Calu3 (cell line): ENCODE measurements at regions not wholly inside any gene's neighbourhood (a gene's known extent, or its start where the extent isn't known, plus 50 kb on each side); places are given as distances from the start of the nearest gene placed in this dataset.

Experiments
- BruUV-seq: library from RNA; stranded (reverse); fragments of 400-500 nt; replicated peaks from 2 replicates; lab custom pipeline; 2021; lab: Mats Ljungman, UMichigan
- CTCF ChIA-PET: fragments of 300-600 bp; sonication (Branson Sonifier 250); formaldehyde crosslinking; loops from one replicate; lab custom pipeline; 2022; ENCODE audit warnings: antibody characterized with exemption; lab: Charles Lee
- DNase-seq: peaks from one replicate; pipeline ENCODE4 v3.0.0; 2022
- H3K27ac Mint-ChIP-seq: one replicate; pipeline ENCODE4 v1.8.0; 2022; ENCODE audit warnings: mixed read lengths; ENCODE audit not compliant: unreplicated experiment
- H3K27me3 Mint-ChIP-seq: one replicate; pipeline ENCODE4 v1.8.0; 2022; ENCODE audit warnings: mixed read lengths; ENCODE audit not compliant: unreplicated experiment
- H3K36me3 Mint-ChIP-seq: one replicate; pipeline ENCODE4 v1.8.0; 2022; ENCODE audit warnings: mild to moderate bottlenecking, moderate library complexity, mixed read lengths; ENCODE audit not compliant: insufficient read depth, unreplicated experiment
- H3K4me1 Mint-ChIP-seq: one replicate; pipeline ENCODE4 v1.8.0; 2022; ENCODE audit warnings: mild to moderate bottlenecking, low read depth, mixed read lengths; ENCODE audit not compliant: unreplicated experiment
- H3K4me3 Mint-ChIP-seq: one replicate; pipeline ENCODE4 v1.8.0; 2022; ENCODE audit warnings: mild to moderate bottlenecking, low read depth, moderate library complexity, mixed read lengths; ENCODE audit not compliant: unreplicated experiment
- H3K9me3 Mint-ChIP-seq: one replicate; pipeline ENCODE4 v1.8.0; 2022; ENCODE audit warnings: low read depth, mixed read lengths; ENCODE audit not compliant: unreplicated experiment
- CTCF ChIP-seq: fragments of 200-600 bp; IDR thresholded peaks from one replicate; pipeline ENCODE4 v1.8.0; 2022; ENCODE audit warnings: antibody characterized with exemption; ENCODE audit not compliant: unreplicated experiment
- intact Hi-C: fragments of 100-400 bp; cut with micrococcal nuclease; formaldehyde crosslinking; loops from one replicate; pipeline ENCODE4 v1.10.0; 2022; ENCODE audit not compliant: unreplicated experiment

- Mint-ChIP-seq H3K27ac (peak overlapping the region; percentile 93), H3K4me1 (peaks cover 83% of the 10 kb centered on the region), H3K9me3 (no peaks in the 10 kb centered on the region), H3K36me3 (peaks cover 12% of the 10 kb centered on the region), H3K27me3 (no peaks in the 10 kb centered on the region), H3K4me3 (peak overlapping the region; percentile 22)
- peak; percentile 21 for DNase-seq
- no TSS peak for BruUV-seq
- intact Hi-C loops = no loop called here
- TF ChIP-seq CTCF = no peak
- CTCF ChIA-PET = interaction anchor here (1.2 kb wide), 1 partner anchor 43 kb away, joined by 4 read pairs; no protein-coding TSS in a partner anchor
These were observed 55.2 kb upstream of the BARX2 start for GRCh38 chr11:129320494-129320893.

GRCh38 chr11:129319751-129320150, 55.9 kb upstream of the BARX2 start:
- no peak for DNase-seq
- Mint-ChIP-seq H3K27me3 (no peaks in the 10 kb centered on the region), H3K27ac (peak overlapping the region; percentile 93), H3K4me1 (peaks cover 89% of the 10 kb centered on the region), H3K36me3 (peaks cover 18% of the 10 kb centered on the region), H3K4me3 (peak overlapping the region; percentile 22), H3K9me3 (no peaks in the 10 kb centered on the region)
- intact Hi-C loops = loop anchor here (5.0 kb wide), 2 partner anchors 37 to 202 kb away; no protein-coding TSS in a partner anchor
- CTCF ChIA-PET = interaction anchor here (1.2 kb wide), 1 partner anchor 42 kb away, joined by 4 read pairs; no protein-coding TSS in a partner anchor
- no TSS peak for BruUV-seq
- TF ChIP-seq CTCF = no peak

- Mint-ChIP-seq H3K36me3 (peaks cover 18% of the 10 kb centered on the region), H3K9me3 (no peaks in the 10 kb centered on the region), H3K27ac (peak overlapping the region; percentile 93), H3K4me1 (peaks cover 84% of the 10 kb centered on the region), H3K27me3 (no peaks in the 10 kb centered on the region), H3K4me3 (peak overlapping the region; percentile 22)
- no TSS peak for BruUV-seq
- CTCF ChIA-PET = interaction anchor here (1.2 kb wide), 1 partner anchor 41 kb away, joined by 4 read pairs; no protein-coding TSS in a partner anchor
- intact Hi-C loops = loop anchor here (5.0 kb wide), 2 partner anchors 37 to 202 kb away; no protein-coding TSS in a partner anchor
- no peak for DNase-seq
- TF ChIP-seq CTCF = no peak
These were observed 56.4 kb upstream of the BARX2 start for GRCh38 chr11:129319201-129319600.

GRCh38 chr11:129317571-129317970, 58.1 kb upstream of the BARX2 start:
- BruUV-seq = no TSS peak
- H3K27me3 Mint-ChIP-seq = no peaks in the 10 kb centered on the region
- TF ChIP-seq CTCF = no peak
- no peaks in the 10 kb centered on the region for H3K9me3 Mint-ChIP-seq
- peaks cover 18% of the 10 kb centered on the region for H3K36me3 Mint-ChIP-seq
- intact Hi-C loops = loop anchor here (5.0 kb wide), 2 partner anchors 35 to 200 kb away; no protein-coding TSS in a partner anchor
- CTCF ChIA-PET = interaction anchor here (0.6 to 1.6 kb wide), 7 partner anchors 10 to 202 kb away, joined by 3 to 9 read pairs (median 5); no protein-coding TSS in a partner anchor
- DNase-seq = peak; percentile 32
- H3K4me3 Mint-ChIP-seq = peak overlapping the region; percentile 14
- peak overlapping the region; percentile 93 for H3K27ac Mint-ChIP-seq
- H3K4me1 Mint-ChIP-seq = peaks cover 69% of the 10 kb centered on the region
